Keratinocyte (primary cell): ENCODE measurements at regions not wholly inside any gene's neighbourhood (a gene's known extent, or its start where the extent isn't known, plus 50 kb on each side); places are given as distances from the start of the nearest gene placed in this dataset.

ENCODE experiments used
- EZH2 ChIP-seq: IDR thresholded peaks from one replicate; pipeline ENCODE4 v1.6.1; 2012; ENCODE audit warnings: inconsistent platforms, mild to moderate bottlenecking, low read length, moderate library complexity
- TF ChIP-seq, protein P1 (sequence below), 3 experiments: IDR thresholded peaks in 1 of 3; conservative IDR thresholded peaks in 1 of 3; optimal IDR thresholded peaks in 1 of 3; 2 replicates in 2 of 3; 3 replicates in 1 of 3; pipeline versions ENCODE3 to v1.5.1; 2011; ENCODE audit warnings: low read length in 3 of 3, mild to moderate bottlenecking in 3 of 3, moderate library complexity in 2 of 3, control low read depth in 1 of 3, inconsistent platforms in 1 of 3; ENCODE audit not compliant: insufficient read depth in 2 of 3; ENCODE audit errors: extremely low read depth in 1 of 3

GRCh38 chr12:91880528-91880927 lies 265.1 kb downstream of the BTG1 start:
- TF ChIP-seq, protein P1, sequence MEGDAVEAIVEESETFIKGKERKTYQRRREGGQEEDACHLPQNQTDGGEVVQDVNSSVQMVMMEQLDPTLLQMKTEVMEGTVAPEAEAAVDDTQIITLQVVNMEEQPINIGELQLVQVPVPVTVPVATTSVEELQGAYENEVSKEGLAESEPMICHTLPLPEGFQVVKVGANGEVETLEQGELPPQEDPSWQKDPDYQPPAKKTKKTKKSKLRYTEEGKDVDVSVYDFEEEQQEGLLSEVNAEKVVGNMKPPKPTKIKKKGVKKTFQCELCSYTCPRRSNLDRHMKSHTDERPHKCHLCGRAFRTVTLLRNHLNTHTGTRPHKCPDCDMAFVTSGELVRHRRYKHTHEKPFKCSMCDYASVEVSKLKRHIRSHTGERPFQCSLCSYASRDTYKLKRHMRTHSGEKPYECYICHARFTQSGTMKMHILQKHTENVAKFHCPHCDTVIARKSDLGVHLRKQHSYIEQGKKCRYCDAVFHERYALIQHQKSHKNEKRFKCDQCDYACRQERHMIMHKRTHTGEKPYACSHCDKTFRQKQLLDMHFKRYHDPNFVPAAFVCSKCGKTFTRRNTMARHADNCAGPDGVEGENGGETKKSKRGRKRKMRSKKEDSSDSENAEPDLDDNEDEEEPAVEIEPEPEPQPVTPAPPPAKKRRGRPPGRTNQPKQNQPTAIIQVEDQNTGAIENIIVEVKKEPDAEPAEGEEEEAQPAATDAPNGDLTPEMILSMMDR (optimal IDR thresholded peaks at IDR 0.05 in 1 of 3, IDR thresholded peaks at IDR 0.05 in 1 of 3, conservative IDR thresholded peaks at IDR 0.05 in 1 of 3; ENCODE audit: extremely low read depth in 1 of 3, insufficient read depth in 2 of 3, low read length in 3 of 3) = no peak
- no peak for TF ChIP-seq EZH2
